Ramos (cell line): ENCODE measurements at regions not wholly inside any gene's neighbourhood (a gene's known extent, or its start where the extent isn't known, plus 50 kb on each side); places are given as distances from the start of the nearest gene placed in this dataset.
"Not testable (repeated sequence)": the region's sequence is repeated elsewhere in the genome, so short reads cannot be mapped to it uniquely, and the experiment has no call there.

Experiments
- in situ Hi-C: fragments of 300-500 bp; cut with MboI; formaldehyde crosslinking; loops from one replicate; pipeline ENCODE4 v1.14.3; 2022; ENCODE audit warnings: low sequenced_read_pairs; ENCODE audit not compliant: unreplicated experiment

GRCh38 chr5:39560726-39561125 is 135.9 kb upstream of the DAB2 start:
- in situ Hi-C loops = no loop called here

DNA sequence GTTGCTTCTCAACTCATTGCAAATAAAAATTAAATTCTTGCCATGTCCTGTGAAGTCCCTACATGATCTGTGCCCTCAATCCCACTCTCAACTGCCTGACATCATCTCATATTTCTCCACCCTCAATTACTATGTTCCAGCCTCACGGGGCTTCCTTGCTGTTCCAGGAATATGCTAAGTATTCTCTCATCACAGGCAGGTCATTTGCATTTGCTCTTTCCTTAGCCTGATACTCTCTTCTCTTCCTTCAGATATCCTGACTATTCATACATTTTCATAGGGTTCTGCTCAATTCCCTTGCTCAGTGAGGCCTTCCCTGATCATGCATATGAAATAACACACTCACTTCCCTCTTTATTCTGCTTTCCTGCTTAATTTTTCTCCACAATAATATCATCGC is 135.1 kb upstream of the DAB2 start:
- in situ Hi-C loops = no loop called here

DNA sequence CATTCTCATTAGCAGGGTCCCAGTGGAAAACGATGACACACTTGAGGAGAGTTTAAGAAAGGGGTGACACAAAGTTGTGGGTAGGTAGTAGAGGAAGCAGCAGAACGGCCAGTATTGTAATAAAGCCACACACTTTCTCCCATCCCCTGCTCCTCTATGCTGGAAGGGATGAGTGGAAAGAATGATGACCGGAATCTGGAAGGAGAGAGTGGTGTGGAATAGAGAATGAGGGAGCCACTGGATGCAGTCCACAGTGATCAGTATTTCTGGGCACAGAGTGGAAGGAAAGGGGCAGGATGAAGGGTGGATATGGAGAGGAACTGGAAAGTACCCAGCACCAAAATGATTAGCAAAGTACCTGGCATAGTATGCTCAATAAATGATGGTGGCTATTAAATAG is 133.8 kb upstream of the DAB2 start:
- in situ Hi-C loops = no loop called here

DNA sequence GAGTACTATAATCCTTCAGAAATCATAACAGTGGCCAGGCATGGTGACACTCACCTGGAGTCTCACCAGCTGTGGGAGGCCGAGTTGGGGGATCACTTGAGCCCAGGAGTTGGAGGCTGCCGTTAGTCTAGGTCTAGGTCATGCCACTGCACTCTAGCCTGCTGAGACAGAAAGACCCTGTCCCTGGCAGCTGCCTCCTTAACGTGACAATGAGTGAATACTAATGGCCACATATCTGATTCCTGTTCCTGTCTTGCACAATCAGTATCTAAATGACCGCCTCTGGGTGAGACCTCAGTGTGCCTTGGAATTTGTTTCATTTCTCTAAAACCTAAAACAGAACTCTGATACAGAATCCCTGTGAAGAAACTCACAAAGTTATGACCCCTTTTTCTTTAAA is 131.0 kb upstream of the DAB2 start:
- in situ Hi-C loops = no loop called here

- in situ Hi-C loops = no loop called here
These were observed 122.9 kb upstream of the DAB2 start for GRCh38 chr5:39547553-39548154.

GRCh38 chr5:39544941-39545340 is 120.2 kb upstream of the DAB2 start:
- in situ Hi-C loops = no loop called here

- in situ Hi-C loops = no loop called here
These were observed 118.6 kb upstream of the DAB2 start for GRCh38 chr5:39543335-39543734.

DNA sequence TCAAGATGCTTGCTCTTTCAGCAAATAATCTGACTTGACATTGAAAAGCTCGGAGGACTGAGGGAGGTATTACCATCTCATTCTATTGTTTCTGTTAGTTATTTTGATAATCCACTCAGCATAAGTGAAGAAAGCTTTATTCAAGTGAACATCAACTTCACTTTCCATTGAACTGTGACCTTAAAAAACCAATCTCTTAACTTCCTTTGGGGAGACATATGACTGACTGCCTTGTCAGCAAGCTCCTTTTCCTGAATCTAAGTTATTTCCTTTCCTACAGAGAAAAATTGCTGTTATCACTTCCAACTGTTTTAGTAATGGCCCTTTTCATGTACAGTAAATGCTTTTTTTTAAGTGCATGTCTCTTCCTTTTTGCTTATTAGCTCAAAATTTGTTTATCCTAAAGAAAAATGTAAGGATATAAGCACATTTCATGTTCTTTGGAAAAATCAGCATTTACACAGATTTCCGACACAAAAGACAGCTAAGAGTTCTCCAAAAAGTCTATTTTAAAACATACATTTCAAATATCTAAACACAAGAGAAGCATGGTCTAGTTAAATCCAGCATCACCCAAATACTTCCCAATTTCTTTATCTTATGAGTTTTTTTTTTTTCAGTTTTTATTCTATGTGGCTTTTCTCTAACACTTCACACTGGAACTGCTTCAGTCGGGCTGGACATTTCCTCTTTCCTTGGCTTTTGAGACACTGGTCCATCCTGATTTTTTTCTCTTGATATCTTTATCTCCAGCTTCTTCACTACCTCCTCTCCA is 117.9 kb upstream of the DAB2 start:
- in situ Hi-C loops = no loop called here

- in situ Hi-C loops = no loop called here
These were observed 117.1 kb upstream of the DAB2 start for GRCh38 chr5:39541920-39542319.

GRCh38 chr5:39539470-39539869 is 114.7 kb upstream of the DAB2 start:
- in situ Hi-C loops = no loop called here

- in situ Hi-C loops = no loop called here
These were observed 109.9 kb upstream of the DAB2 start for GRCh38 chr5:39534690-39535089.

GRCh38 chr5:39533749-39534148 is 109.0 kb upstream of the DAB2 start:
- in situ Hi-C loops = no loop called here

- in situ Hi-C loops = no loop called here
These were observed 107.7 kb upstream of the DAB2 start for GRCh38 chr5:39532511-39532910.

- in situ Hi-C loops = no loop called here
These were observed 106.5 kb upstream of the DAB2 start for GRCh38 chr5:39531306-39531705.

GRCh38 chr5:39526914-39527477 is 102.2 kb upstream of the DAB2 start:
- in situ Hi-C loops = no loop called here

- in situ Hi-C loops = not testable (repeated sequence)
These were observed 101.0 kb upstream of the DAB2 start for GRCh38 chr5:39525781-39526180.

DNA sequence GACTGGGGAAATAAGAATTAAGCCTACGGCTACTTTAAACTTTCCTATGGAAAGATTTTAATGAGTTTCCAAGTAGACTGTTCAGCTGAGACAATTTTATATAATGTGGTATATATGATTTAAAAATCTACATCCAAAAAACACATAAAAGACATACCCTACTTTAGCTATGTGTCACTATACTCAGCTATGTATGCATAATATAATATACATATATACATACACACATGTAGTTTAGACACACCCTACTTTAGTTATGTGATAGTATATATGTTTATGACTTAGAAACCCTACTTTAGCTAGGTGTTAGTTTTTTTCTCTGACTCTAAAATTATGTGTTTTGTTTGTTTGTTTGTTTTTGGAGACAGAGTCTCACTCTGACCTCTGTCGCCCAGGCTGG is 100.5 kb upstream of the DAB2 start:
- in situ Hi-C loops = no loop called here

DNA sequence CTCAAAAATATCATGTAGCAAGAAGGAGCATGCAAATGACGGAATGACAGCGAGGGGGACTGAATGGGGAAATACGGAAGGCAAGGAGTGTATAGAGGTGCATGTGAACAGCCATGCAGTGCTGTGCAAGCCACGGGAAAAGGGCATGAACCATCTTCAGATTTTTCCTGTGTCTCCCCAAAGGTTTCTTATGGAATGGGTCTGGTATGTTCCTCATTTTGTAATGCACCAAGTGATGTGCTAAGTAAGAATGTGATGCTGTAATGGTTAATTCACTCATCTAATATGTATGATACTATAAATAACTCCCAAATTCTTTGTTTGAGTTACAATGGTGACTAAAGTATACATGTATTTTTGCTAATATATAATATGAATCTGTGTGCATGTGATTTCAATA is 99.0 kb upstream of the DAB2 start:
- in situ Hi-C loops = no loop called here

DNA sequence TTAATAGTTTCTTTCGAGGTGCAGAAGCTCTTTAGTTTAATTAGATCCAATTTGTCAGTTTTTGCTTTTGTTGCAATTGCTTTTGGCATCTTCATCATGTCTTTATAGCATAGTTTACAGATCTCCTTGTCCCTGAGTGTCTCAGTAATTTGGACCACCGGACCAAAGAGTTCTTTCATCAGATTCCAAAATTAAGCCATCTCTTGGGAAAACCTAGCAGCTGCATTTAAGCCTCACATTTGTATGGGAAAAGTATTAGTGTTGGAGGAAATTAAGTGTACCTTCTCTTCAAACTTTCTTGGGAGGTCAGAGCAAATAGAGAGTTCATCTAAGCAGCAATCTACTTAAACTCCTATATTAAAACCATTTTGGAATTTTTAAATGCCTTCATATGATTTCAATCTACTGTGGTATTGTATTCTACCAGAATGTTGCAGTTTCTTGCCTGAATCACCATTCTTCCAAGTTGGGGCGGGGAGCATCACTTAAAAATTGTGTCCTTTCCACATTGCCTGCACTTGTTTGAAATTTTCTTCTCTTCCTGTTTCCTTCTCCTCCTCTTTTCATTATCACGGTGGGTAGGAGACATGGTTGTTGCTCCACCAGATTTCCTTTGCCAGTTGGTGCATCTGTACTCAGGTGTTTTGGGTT is 97.3 kb upstream of the DAB2 start:
- in situ Hi-C loops = no loop called here

- in situ Hi-C loops = no loop called here
These were observed 96.5 kb upstream of the DAB2 start for GRCh38 chr5:39521098-39521860.

DNA sequence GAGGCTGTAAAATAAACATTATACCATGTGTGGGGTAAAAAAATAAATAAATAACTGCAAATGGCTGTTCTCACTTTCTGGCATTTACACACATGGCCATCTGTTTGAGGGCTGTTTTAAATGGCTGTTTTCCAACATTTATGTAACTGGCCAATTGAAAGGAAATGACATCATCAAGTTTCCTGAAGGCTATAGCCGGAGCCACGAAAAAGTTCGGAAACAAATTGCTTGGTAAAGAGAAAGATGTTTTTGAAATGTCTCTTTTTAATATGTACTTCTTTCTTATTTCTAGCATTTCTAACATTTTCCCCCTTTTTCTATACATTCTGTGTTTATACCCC is 95.4 kb upstream of the DAB2 start:
- in situ Hi-C loops = no loop called here
